CD4-positive, alpha-beta memory T cell (primary cell): ENCODE measurements at regions not wholly inside any gene's neighbourhood (a gene's known extent, or its start where the extent isn't known, plus 50 kb on each side); places are given as distances from the start of the nearest gene placed in this dataset.

Source experiments
- CTCF ChIA-PET: fragments of 350-600 bp; sonication (Branson Sonifier 250); formaldehyde crosslinking; loops from one replicate; lab custom pipeline; 2021; ENCODE audit warnings: inconsistent platforms; ENCODE audit not compliant: partially characterized antibody; lab: Charles Lee
- POLR2A ChIA-PET: fragments of 350-600 bp; sonication (Branson Sonifier 250); formaldehyde crosslinking; loops from one replicate; lab custom pipeline; 2021; ENCODE audit not compliant: partially characterized antibody; lab: Charles Lee
- DNase-seq, 5 donors: peaks; one replicate each; pipeline versions ENCODE4 v3.0.0 to v3.0.0-alpha.2; 2020 to 2022; ENCODE audit warnings: mixed read lengths in 1 of 5
- H3K27ac ChIP-seq: one replicate; pipeline ENCODE4 v1.7.0; 2013; ENCODE audit warnings: low read depth, low read length
- H3K27me3 ChIP-seq: 2 replicates; pipeline ENCODE4 v1.7.0; 2013; ENCODE audit warnings: mild to moderate bottlenecking, low read length, moderate library complexity; ENCODE audit not compliant: insufficient read depth
- H3K36me3 ChIP-seq: 2 replicates; pipeline ENCODE4 v1.7.0; 2013; ENCODE audit warnings: mild to moderate bottlenecking, low read length, moderate library complexity; ENCODE audit not compliant: insufficient read depth
- H3K4me1 ChIP-seq: 2 replicates; pipeline ENCODE4 v1.7.0; 2013; ENCODE audit warnings: mild to moderate bottlenecking, low read length, moderate library complexity; ENCODE audit not compliant: insufficient read depth
- H3K4me3 ChIP-seq, 2 donors: one replicate each; pipeline ENCODE4 v1.7.0; 2013; ENCODE audit warnings: low read length in 2 of 2, mild to moderate bottlenecking in 1 of 2
- H3K9me3 ChIP-seq, 2 donors: one replicate each; pipeline ENCODE4 v1.7.0; 2013; ENCODE audit warnings: low read length in 2 of 2, control low read depth in 1 of 2; ENCODE audit not compliant: control insufficient read depth in 1 of 2
- H3K27ac Mint-ChIP-seq, 7 donors: one replicate each; pipeline ENCODE4 v1.8.0; 2020 to 2021; ENCODE audit warnings: mixed read lengths in 7 of 7, mild to moderate bottlenecking in 6 of 7, inconsistent platforms in 3 of 7, moderate library complexity in 3 of 7
- H3K27me3 Mint-ChIP-seq, 2 donors: one replicate each; pipeline ENCODE4 v1.8.0; 2020 to 2021; ENCODE audit warnings: mixed read lengths in 2 of 2
- H3K36me3 Mint-ChIP-seq, 2 donors: one replicate each; pipeline ENCODE4 v1.8.0; 2020 to 2021; ENCODE audit warnings: mixed read lengths in 2 of 2, inconsistent platforms in 1 of 2, mild to moderate bottlenecking in 1 of 2
- H3K4me1 Mint-ChIP-seq, 4 donors: one replicate each; pipeline ENCODE4 v1.8.0; 2020 to 2021; ENCODE audit warnings: mixed read lengths in 4 of 4, mild to moderate bottlenecking in 1 of 4
- H3K4me3 Mint-ChIP-seq, 8 donors: one replicate each; pipeline ENCODE4 v1.8.0; 2020 to 2021; ENCODE audit warnings: mixed read lengths in 8 of 8, mild to moderate bottlenecking in 7 of 8, moderate library complexity in 6 of 8, inconsistent platforms in 3 of 8
- H3K9me3 Mint-ChIP-seq, 8 donors: one replicate each; pipeline ENCODE4 v1.8.0; 2020 to 2021; ENCODE audit warnings: mixed read lengths in 8 of 8, mild to moderate bottlenecking in 5 of 8, inconsistent platforms in 3 of 8, moderate library complexity in 1 of 8
- intact Hi-C: fragments of 100-400 bp; cut with micrococcal nuclease; formaldehyde crosslinking; loops from one replicate; pipeline ENCODE4 v1.15.1; 2023

DNA sequence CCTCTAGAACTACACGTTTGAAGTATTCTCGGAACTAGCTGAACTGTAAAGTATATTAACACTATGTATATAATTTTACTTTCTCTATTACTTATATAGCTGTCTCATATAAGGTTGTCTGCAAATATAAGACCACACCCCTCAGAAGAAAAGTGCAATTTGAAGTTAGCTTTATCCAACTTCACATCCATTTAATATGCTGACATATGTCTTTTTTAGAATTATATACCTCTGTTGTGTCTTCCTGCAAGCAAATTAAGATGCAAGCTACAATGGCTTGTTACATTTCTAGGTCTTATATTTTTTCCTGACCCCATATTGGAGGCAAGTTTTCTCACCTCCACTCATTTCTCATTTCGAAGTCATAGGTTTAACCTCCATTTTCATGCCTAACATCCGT, 349.0 kb upstream of the AGA start:
- CTCF ChIA-PET, result no interaction called here
- H3K27ac Mint-ChIP-seq, result no peak overlapping the region

DNA sequence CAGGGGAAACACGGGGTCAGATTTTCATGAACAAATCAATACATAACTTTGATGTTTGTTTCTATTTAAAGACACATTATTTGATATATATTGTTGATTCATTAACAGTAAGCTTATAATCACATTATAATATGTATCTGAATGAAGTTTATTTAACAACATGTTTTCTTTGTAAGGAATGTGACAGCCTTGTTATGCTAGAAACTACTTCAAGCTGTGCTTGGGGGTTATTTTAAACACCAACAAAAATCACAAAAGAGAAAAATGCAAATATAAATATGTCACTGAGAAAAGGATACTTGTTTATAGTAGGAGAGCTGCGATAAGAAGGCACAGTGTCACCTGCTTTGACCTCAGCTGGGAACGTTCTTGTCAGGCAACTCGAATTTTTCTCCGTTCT, 354.6 kb upstream of the AGA start:
- ChIA-PET POLR2A (no interaction called here), CTCF (interaction anchor here (0.9 kb wide), 1 partner anchor 15 kb away, joined by 3 read pairs; no protein-coding TSS in a partner anchor)
- H3K4me3 ChIP-seq, result no peak overlapping the region
- Mint-ChIP-seq H3K9me3 (peaks cover 0 to 3% (median 0%) of the 10 kb centered on the region in 8 donors), H3K4me3 (no peak overlapping the region), H3K27ac (no peak overlapping the region), H3K4me1 (no peaks in the 10 kb centered on the region), H3K27me3 (peaks cover 0 to 1% of the 10 kb centered on the region in 2 donors), H3K36me3 (no peaks in the 10 kb centered on the region)
- H3K27ac ChIP-seq, result no peak overlapping the region
- H3K9me3 ChIP-seq, result no peaks in the 10 kb centered on the region
- DNase-seq, result no peak
- H3K36me3 ChIP-seq, result no peaks in the 10 kb centered on the region
- no peaks in the 10 kb centered on the region for H3K4me1 ChIP-seq
- H3K27me3 ChIP-seq, result no peaks in the 10 kb centered on the region
- intact Hi-C loops, result no loop called here

More for the DNA sequence above, 349.0 kb upstream of the AGA start:
- POLR2A ChIA-PET, result no interaction called here
- Histone ChIP-seq H3K9me3 (no peaks in the 10 kb centered on the region), H3K4me1 (no peaks in the 10 kb centered on the region), H3K27ac (no peak overlapping the region), H3K27me3 (no peaks in the 10 kb centered on the region), H3K4me3 (no peak overlapping the region), H3K36me3 (no peaks in the 10 kb centered on the region)
- Mint-ChIP-seq H3K9me3 (peaks cover 0 to 5% (median 0%) of the 10 kb centered on the region in 8 donors), H3K27me3 (no peaks in the 10 kb centered on the region), H3K4me1 (no peaks in the 10 kb centered on the region), H3K4me3 (no peak overlapping the region), H3K36me3 (no peaks in the 10 kb centered on the region)
- DNase-seq, result no peak
- intact Hi-C loops, result no loop called here

DNA sequence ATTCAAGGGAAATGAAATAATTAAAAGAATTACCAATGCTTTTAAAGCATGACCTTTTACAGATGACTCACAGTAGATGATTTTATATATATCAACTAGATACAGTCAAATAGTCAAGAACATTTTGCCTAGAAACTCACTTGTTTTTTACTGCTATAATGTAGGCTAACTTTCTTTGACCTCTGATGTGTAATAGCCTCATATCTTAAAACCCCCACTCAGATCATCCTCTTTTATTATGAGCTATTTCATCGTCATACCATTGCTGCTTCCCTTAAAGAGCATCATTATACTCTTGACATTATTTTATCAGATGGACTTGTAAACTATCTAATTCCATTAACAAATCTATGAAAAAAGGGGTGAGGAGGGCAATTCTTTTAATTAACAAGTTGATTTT, 355.9 kb upstream of the AGA start:
- no peaks in the 10 kb centered on the region for H3K27me3 ChIP-seq
- H3K4me1 Mint-ChIP-seq, result no peaks in the 10 kb centered on the region
- H3K36me3 ChIP-seq, result no peaks in the 10 kb centered on the region
- H3K27me3 Mint-ChIP-seq, result peaks cover 0 to 1% of the 10 kb centered on the region in 2 donors
- H3K27ac ChIP-seq, result no peak overlapping the region
- no peak overlapping the region for H3K4me3 Mint-ChIP-seq
- no peaks in the 10 kb centered on the region for H3K9me3 Mint-ChIP-seq
- no peak overlapping the region for H3K4me3 ChIP-seq
- ChIA-PET POLR2A (no interaction called here), CTCF (no interaction called here)
- H3K36me3 Mint-ChIP-seq, result no peaks in the 10 kb centered on the region
- DNase-seq, result no peak
- intact Hi-C loops, result no loop called here
- no peak overlapping the region for H3K27ac Mint-ChIP-seq
- H3K4me1 ChIP-seq, result no peaks in the 10 kb centered on the region
- no peaks in the 10 kb centered on the region for H3K9me3 ChIP-seq

DNA sequence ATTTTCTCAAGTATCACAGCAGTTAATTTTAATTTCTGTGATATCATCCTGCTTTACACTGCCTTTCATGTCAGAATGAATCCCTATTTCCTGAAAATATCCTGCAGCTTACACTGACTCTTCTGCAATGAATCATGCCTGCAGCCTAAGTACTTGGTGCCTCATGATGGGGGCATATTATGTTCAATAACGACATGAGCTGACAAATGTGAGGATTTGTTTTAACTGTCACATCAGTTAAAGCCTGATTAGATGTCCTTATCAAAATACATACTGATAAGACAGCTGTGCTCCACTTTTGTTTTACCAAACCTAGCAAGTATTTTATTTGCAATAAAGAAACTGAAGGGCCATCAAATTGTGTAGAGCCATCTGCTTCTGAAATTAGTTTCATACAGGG, 359.9 kb upstream of the AGA start:
- no peak for DNase-seq
- no peaks in the 10 kb centered on the region for H3K9me3 ChIP-seq
- H3K27ac ChIP-seq, result no peak overlapping the region
- H3K4me3 ChIP-seq, result no peak overlapping the region
- H3K36me3 ChIP-seq, result no peaks in the 10 kb centered on the region
- Mint-ChIP-seq H3K4me1 (no peaks in the 10 kb centered on the region), H3K4me3 (no peak overlapping the region), H3K9me3 (no peaks in the 10 kb centered on the region), H3K36me3 (no peaks in the 10 kb centered on the region), H3K27me3 (peaks cover 0 to 1% of the 10 kb centered on the region in 2 donors), H3K27ac (no peak overlapping the region)
- ChIA-PET CTCF (no interaction called here), POLR2A (no interaction called here)
- no peaks in the 10 kb centered on the region for H3K4me1 ChIP-seq
- intact Hi-C loops, result no loop called here
- H3K27me3 ChIP-seq, result no peaks in the 10 kb centered on the region

DNA sequence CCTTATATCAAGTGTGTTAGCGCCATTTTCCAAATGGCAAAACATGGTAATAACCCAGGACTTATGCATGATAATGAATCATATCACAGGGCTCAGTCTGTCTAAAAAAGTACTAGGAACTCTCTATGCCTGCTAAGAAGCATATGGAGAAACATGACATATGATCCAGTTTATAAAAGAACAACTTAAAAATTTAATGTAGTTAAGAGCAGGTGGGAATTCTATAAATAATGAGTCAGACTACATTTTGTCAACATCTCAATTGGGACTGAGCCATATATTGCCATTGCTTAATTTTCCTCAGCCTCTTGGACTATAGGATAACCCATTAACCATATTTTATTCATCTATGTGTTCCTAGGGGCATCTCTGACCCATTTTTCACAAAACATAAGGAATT, 360.4 kb upstream of the AGA start:
- no peaks in the 10 kb centered on the region for H3K9me3 ChIP-seq
- H3K4me3 Mint-ChIP-seq, result no peak overlapping the region
- H3K4me1 ChIP-seq, result no peaks in the 10 kb centered on the region
- ChIA-PET POLR2A (no interaction called here), CTCF (no interaction called here)
- no peak overlapping the region for H3K27ac ChIP-seq
- no peaks in the 10 kb centered on the region for H3K36me3 Mint-ChIP-seq
- no peak overlapping the region for H3K4me3 ChIP-seq
- no peaks in the 10 kb centered on the region for H3K36me3 ChIP-seq
- H3K27me3 Mint-ChIP-seq, result no peaks in the 10 kb centered on the region
- no peak overlapping the region for H3K27ac Mint-ChIP-seq
- no peaks in the 10 kb centered on the region for H3K27me3 ChIP-seq
- no peaks in the 10 kb centered on the region for H3K9me3 Mint-ChIP-seq
- intact Hi-C loops, result no loop called here
- DNase-seq, result no peak
- H3K4me1 Mint-ChIP-seq, result no peaks in the 10 kb centered on the region

DNA sequence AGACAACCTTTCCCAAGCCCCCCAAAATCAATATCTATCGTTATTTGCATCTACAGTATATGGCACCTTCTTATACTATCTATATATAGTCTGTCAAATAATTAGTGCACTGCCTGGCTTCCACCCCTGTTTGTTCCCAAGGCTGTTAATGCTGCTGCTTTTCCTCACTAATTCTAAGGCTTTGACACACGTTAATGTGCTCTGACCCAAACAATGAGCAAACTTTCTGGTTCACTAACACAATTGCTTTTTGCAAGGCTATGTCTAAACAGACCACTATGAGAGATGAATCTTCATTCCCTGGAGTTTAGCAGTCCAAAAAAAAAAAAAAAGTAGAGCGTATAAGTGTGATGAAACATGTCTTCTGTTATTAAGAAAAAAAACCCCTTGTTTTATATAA, 360.9 kb upstream of the AGA start:
- Mint-ChIP-seq H3K27ac (no peak overlapping the region), H3K4me3 (no peak overlapping the region), H3K27me3 (no peaks in the 10 kb centered on the region), H3K36me3 (no peaks in the 10 kb centered on the region), H3K4me1 (peaks cover 0 to 3% (median 0%) of the 10 kb centered on the region in 4 donors), H3K9me3 (no peaks in the 10 kb centered on the region)
- ChIA-PET CTCF (no interaction called here), POLR2A (no interaction called here)
- no peak overlapping the region for H3K4me3 ChIP-seq
- DNase-seq, result no peak
- H3K36me3 ChIP-seq, result no peaks in the 10 kb centered on the region
- H3K4me1 ChIP-seq, result no peaks in the 10 kb centered on the region
- no peak overlapping the region for H3K27ac ChIP-seq
- intact Hi-C loops, result no loop called here
- H3K27me3 ChIP-seq, result no peaks in the 10 kb centered on the region
- no peaks in the 10 kb centered on the region for H3K9me3 ChIP-seq

DNA sequence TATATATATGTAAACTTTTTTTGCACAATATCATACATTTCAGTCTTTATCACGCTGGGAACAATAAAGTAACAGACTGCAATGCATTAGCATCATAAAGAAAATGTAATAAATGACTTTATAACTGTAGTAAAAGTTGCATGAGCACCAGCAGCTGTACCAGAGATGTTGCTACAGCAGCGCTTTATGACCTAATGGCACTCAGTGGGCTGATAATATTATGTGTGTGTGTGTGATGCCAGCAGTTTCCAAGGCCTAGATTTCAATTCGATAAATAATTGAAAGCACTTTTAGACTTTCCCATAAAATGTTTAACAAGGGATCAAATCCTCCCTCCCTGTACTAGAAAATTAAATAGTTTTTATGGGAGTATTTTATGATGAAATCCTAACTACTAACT, 367.6 kb upstream of the AGA start:
- H3K27ac Mint-ChIP-seq, result no peak overlapping the region
- Histone ChIP-seq H3K9me3 (no peaks in the 10 kb centered on the region), H3K27me3 (no peaks in the 10 kb centered on the region), H3K4me3 (no peak overlapping the region), H3K36me3 (no peaks in the 10 kb centered on the region), H3K4me1 (no peaks in the 10 kb centered on the region), H3K27ac (no peak overlapping the region)
- DNase-seq, result no peak
- intact Hi-C loops, result no loop called here
- H3K9me3 Mint-ChIP-seq, result peaks cover 0 to 2% (median 0%) of the 10 kb centered on the region in 8 donors
- ChIA-PET POLR2A (no interaction called here), CTCF (no interaction called here)
- no peak overlapping the region for H3K4me3 Mint-ChIP-seq
- no peaks in the 10 kb centered on the region for H3K36me3 Mint-ChIP-seq
- H3K4me1 Mint-ChIP-seq, result peaks cover 0 to 3% (median 0%) of the 10 kb centered on the region in 4 donors
- H3K27me3 Mint-ChIP-seq, result no peaks in the 10 kb centered on the region

DNA sequence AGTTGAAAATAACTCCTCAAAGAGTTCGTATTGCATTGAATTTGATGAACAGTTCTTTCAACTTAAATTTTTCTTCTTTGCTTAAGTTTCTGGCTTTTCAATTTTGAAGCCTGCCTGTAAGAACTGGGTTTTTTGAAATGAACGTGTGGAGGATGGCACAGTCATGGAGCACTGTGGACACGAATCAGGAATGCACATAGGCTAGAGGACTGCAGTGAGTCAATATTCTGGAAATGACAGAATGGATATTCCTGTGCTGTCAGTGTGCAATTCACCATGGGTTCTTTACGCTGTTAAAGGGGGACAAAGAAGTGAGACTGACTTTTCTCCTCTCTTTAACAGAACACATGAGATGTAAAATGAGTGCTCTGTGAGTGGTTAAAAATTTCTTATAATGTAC, 368.0 kb upstream of the AGA start:
- H3K4me3 ChIP-seq, result no peak overlapping the region
- Mint-ChIP-seq H3K36me3 (no peaks in the 10 kb centered on the region), H3K9me3 (peaks cover 0 to 2% (median 0%) of the 10 kb centered on the region in 8 donors), H3K4me3 (no peak overlapping the region), H3K27me3 (no peaks in the 10 kb centered on the region), H3K4me1 (peaks cover 0 to 3% (median 0%) of the 10 kb centered on the region in 4 donors), H3K27ac (no peak overlapping the region)
- no peak for DNase-seq
- CTCF ChIA-PET, result no interaction called here
- no peaks in the 10 kb centered on the region for H3K4me1 ChIP-seq
- intact Hi-C loops, result no loop called here
- no peaks in the 10 kb centered on the region for H3K36me3 ChIP-seq
- H3K27me3 ChIP-seq, result no peaks in the 10 kb centered on the region
- POLR2A ChIA-PET, result no interaction called here
- H3K27ac ChIP-seq, result no peak overlapping the region
- no peaks in the 10 kb centered on the region for H3K9me3 ChIP-seq
